GM12872 (cell line): ENCODE measurements at regions not wholly inside any gene's neighbourhood (a gene's known extent, or its start where the extent isn't known, plus 50 kb on each side); places are given as distances from the start of the nearest gene placed in this dataset.

Experiments
- CTCF ChIP-seq: IDR thresholded peaks from 3 replicates; pipeline ENCODE4 v1.5.1; 2011; ENCODE audit warnings: low read depth, mild to moderate bottlenecking, low read length, moderate library complexity; ENCODE audit not compliant: insufficient read depth

GRCh38 chr6:104227508-104227907, 632.2 kb downstream of the HACE1 start:
- TF ChIP-seq CTCF: no peak

GRCh38 chr6:104226790-104227446, 632.8 kb downstream of the HACE1 start:
- no peak for TF ChIP-seq CTCF

GRCh38 chr6:104218116-104218515, 641.6 kb downstream of the HACE1 start:
- no peak for TF ChIP-seq CTCF

- TF ChIP-seq CTCF: no peak
Measured at GRCh38 chr6:104214901-104215300, 644.8 kb downstream of the HACE1 start.

GRCh38 chr6:104212977-104213668, 646.6 kb downstream of the HACE1 start:
- TF ChIP-seq CTCF: no peak

GRCh38 chr6:104207635-104208034, 652.1 kb downstream of the HACE1 start:
- no peak for TF ChIP-seq CTCF

GRCh38 chr6:104201557-104201956, 658.2 kb downstream of the HACE1 start:
- no peak for TF ChIP-seq CTCF
